Sigmoid colon (tissue), 4 donors: ENCODE measurements at regions not wholly inside any gene's neighbourhood (a gene's known extent, or its start where the extent isn't known, plus 50 kb on each side); places are given as distances from the start of the nearest gene placed in this dataset.

Experiments
- EP300 ChIP-seq, 4 donors: sonication (generic); formaldehyde crosslinking; IDR thresholded peaks; one replicate each; pipeline ENCODE4 v1.6.1; 2017; ENCODE audit warnings: antibody characterized with exemption in 4 of 4
- POLR2AphosphoS5 ChIP-seq, 4 donors: sonication (generic); formaldehyde crosslinking; IDR thresholded peaks; one replicate each; pipeline ENCODE4 v1.6.1; 2017; ENCODE audit warnings: antibody characterized with exemption in 4 of 4
- TF ChIP-seq, protein P1 (sequence below), 4 experiments: fragments of 450-650 bp in 3 of 4; fragments of 200-600 bp in 1 of 4; IDR thresholded peaks; one replicate each; pipeline ENCODE4 v1.5.1; 2016 to 2019; ENCODE audit warnings: antibody characterized with exemption in 4 of 4, mild to moderate bottlenecking in 3 of 4, moderate library complexity in 2 of 4

DNA sequence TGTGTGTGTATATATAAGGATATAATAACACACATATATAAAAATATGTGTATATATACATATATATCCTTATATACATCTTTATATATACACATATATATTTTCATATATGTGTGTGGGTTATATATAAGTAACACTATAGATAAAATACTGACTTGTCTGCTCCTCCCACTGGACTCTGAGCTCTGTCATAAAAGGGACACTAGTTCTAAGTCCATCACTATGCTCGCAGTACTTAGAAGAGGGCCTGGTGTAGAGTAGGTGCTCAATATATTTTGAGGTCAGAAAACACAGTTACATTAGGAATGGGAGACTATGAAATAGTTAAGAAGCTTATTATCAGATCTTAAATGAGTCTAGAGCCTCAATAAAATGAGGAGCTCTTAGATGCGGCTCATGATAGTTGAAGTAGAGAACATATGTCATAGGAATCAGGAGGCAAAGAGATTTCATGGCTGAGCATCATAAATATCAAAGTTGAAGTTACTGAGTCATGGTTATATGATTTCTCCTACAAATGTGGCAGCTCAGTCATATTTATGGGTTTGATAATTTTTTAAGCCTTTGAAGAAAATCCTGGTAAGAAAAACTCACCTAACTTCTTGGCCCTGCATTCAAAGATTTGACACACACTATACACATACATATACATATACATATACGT is 371.2 kb upstream of the THBS1 start:
- TF ChIP-seq EP300 (IDR thresholded peaks at IDR 0.05) (no peak), POLR2AphosphoS5 (IDR thresholded peaks at IDR 0.05) (no peak)
- TF ChIP-seq, protein P1, sequence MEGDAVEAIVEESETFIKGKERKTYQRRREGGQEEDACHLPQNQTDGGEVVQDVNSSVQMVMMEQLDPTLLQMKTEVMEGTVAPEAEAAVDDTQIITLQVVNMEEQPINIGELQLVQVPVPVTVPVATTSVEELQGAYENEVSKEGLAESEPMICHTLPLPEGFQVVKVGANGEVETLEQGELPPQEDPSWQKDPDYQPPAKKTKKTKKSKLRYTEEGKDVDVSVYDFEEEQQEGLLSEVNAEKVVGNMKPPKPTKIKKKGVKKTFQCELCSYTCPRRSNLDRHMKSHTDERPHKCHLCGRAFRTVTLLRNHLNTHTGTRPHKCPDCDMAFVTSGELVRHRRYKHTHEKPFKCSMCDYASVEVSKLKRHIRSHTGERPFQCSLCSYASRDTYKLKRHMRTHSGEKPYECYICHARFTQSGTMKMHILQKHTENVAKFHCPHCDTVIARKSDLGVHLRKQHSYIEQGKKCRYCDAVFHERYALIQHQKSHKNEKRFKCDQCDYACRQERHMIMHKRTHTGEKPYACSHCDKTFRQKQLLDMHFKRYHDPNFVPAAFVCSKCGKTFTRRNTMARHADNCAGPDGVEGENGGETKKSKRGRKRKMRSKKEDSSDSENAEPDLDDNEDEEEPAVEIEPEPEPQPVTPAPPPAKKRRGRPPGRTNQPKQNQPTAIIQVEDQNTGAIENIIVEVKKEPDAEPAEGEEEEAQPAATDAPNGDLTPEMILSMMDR (IDR thresholded peaks at IDR 0.05) = no peak
